ENCODE measurements at regions not wholly inside any gene's neighbourhood (a gene's known extent, or its start where the extent isn't known, plus 50 kb on each side); places are given as distances from the start of the nearest gene placed in this dataset.
"Not testable (repeated sequence)": the region's sequence is repeated elsewhere in the genome, so short reads cannot be mapped to it uniquely, and the experiment has no call there.

DNA sequence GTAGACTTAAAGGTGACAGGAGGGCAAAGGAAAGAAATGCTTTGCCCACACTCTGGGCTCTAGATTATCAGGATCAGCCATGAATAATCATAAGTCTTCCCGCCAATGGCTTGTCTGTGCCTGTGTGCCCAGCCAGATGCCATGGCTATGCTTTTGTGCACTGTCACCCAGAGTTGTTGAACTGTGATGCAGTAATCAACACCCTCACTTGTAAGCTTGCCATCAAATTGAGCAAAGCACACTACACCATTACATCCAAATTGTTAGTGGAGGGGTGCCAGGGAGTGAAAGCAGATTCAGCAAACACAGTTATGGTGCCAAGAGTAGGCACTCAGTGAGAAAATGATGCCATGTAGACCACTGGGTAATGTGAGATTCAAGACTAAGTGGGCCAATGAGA is 845.3 kb upstream of the MIR17HG start:
- no peak for FAIRE-seq
- no peak for DNase-seq (ENCODE audit: insufficient read length)
- TF ChIP-seq TAF1 (IDR thresholded peaks at IDR 0.05; ENCODE audit: borderline replicate concordance, low read depth, low read length) (no peak), POLR2AphosphoS5 (IDR thresholded peaks at IDR 0.05; ENCODE audit: low read depth, low read length) (no peak), POLR2A (IDR thresholded peaks at IDR 0.05; ENCODE audit: low read depth, low read length) (no peak)

DNA sequence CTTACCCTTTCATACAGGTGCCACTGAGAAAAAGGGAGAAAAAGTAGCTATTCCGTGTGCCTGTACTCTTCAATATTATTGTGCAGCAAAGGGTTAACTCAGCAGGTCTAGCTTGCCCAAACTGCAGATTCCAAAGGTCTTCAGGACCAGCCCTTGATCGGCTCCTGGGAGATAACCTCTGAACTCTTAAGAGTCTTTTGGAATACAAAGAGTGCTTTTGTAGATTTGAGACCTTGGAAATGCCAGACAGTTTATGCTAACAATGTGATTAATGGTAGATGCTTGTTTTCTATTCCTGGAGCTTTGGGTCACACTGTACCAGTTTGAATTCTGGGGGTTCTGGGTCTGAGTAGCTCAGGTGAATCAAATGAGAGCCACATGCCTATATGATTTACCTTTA is 844.7 kb upstream of the MIR17HG start:
- FAIRE-seq: no peak
- TF ChIP-seq POLR2A (IDR thresholded peaks at IDR 0.05; ENCODE audit: low read depth, low read length): no peak
- DNase-seq (ENCODE audit: insufficient read length): no peak

DNA sequence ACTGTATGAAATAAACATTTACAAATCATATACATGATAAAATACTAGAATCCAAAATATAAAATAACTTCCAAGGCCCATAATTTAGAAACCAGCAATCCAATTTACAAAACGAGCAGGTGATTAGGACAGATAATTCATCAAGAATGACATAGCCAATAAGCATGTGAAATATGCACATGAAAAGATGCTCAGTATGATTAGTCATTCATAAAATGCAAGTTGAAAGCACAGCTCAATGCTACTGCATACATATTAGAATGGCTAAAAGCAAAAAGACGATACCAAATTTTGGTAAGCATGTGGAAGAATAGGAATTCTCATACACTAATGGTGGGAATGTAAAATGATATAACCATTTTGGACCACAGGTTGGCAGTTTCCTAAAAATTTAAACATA is 837.2 kb upstream of the MIR17HG start:
- FAIRE-seq (no peak), DNase-seq (ENCODE audit: insufficient read length) (no peak)
- no peak for TF ChIP-seq TAF1 (IDR thresholded peaks at IDR 0.05; ENCODE audit: borderline replicate concordance, low read depth, low read length)
- TF ChIP-seq POLR2A (IDR thresholded peaks at IDR 0.05; ENCODE audit: low read depth, low read length): no peak
- TF ChIP-seq POLR2AphosphoS5 (IDR thresholded peaks at IDR 0.05; ENCODE audit: low read depth, low read length): no peak

DNA sequence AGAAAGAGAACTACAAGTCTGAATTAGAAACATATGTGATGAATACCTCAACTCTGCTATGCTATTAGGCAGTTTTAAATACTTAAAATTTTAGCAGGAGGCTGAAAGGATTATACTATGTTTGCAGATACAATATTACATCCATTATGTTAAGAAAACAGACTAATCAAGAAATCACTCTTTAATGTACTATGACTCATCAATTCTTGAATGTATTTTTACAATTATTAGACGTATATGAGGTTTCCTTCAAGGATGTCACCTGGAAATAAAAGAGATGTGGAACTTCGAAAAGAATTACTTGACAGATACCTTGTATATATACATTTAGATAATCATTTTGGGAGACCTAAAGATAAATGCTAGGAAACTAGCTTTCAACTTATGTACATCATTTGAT is 835.6 kb upstream of the MIR17HG start:
- TF ChIP-seq POLR2AphosphoS5 (IDR thresholded peaks at IDR 0.05; ENCODE audit: low read depth, low read length) (no peak), POLR2A (IDR thresholded peaks at IDR 0.05; ENCODE audit: low read depth, low read length) (no peak), TAF1 (IDR thresholded peaks at IDR 0.05; ENCODE audit: borderline replicate concordance, low read depth, low read length) (no peak)
- no peak for DNase-seq (ENCODE audit: insufficient read length)
- no peak for FAIRE-seq

DNA sequence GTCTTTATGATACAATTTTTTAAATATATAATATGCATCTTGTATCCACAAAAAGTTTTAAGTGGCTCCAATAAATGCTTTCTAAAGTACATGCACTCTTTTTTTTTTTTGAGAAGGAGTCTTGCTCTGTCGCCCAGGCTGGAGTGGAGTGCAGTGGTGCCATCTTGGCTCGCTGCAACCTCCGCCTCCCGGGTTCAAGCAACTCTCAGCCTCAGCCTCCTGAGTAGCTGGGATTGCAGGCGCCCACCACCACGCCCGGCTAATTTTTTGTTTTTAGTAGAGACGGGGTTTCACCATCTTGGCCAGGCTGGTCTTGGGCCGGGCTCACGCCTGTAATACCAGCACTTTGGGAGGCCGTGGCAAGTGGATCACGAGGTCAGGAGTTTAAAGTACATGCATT is 832.8 kb upstream of the MIR17HG start:
- not testable (repeated sequence) for FAIRE-seq; DNase-seq (ENCODE audit: insufficient read length)

DNA sequence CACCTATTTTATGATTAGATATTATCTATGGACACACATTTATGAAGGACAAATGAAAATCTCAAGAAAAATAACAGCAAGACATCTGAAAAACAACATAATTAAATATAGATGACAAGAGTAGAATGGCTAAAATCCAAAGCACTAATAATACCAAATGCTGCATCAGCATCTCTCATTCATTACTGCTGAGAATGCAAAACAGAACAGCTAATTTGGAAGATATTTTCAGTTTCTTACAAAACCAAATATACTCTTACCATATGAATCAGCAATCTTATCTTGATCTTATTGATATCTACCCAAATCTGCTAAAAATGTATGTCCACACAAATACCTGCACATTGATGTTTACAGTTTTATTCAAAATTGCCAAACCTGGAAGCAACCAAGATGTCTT is 829.1 kb upstream of the MIR17HG start:
- TF ChIP-seq TAF1 (IDR thresholded peaks at IDR 0.05; ENCODE audit: borderline replicate concordance, low read depth, low read length): no peak
- TF ChIP-seq POLR2AphosphoS5 (IDR thresholded peaks at IDR 0.05; ENCODE audit: low read depth, low read length): no peak
- no peak for TF ChIP-seq POLR2A (IDR thresholded peaks at IDR 0.05; ENCODE audit: low read depth, low read length)
- DNase-seq (ENCODE audit: insufficient read length) (no peak), FAIRE-seq (no peak)

DNA sequence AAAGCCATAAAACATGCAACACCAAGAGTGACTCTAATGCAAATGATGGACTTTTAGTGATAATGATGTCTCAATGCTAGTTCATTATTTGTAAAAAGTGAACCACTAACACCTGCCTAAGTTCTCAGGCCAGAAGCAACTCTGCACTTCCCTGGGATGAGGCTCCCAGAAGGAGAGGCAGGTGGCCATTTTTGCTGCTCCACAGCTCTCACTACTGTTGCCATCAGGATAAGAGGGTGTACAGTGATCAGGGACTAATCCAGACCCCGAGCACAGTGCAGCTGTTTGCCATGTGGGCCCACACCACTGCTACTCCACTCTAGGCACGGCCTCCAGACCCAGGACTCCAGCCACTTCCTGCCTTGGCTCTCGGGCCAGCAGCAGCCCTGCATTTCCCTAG is 828.3 kb upstream of the MIR17HG start:
- DNase-seq (ENCODE audit: insufficient read length) (no peak), FAIRE-seq (no peak)
- TF ChIP-seq POLR2AphosphoS5 (IDR thresholded peaks at IDR 0.05; ENCODE audit: low read depth, low read length): no peak
- TF ChIP-seq POLR2A (IDR thresholded peaks at IDR 0.05; ENCODE audit: low read depth, low read length): no peak
- no peak for TF ChIP-seq TAF1 (IDR thresholded peaks at IDR 0.05; ENCODE audit: borderline replicate concordance, low read depth, low read length)

DNA sequence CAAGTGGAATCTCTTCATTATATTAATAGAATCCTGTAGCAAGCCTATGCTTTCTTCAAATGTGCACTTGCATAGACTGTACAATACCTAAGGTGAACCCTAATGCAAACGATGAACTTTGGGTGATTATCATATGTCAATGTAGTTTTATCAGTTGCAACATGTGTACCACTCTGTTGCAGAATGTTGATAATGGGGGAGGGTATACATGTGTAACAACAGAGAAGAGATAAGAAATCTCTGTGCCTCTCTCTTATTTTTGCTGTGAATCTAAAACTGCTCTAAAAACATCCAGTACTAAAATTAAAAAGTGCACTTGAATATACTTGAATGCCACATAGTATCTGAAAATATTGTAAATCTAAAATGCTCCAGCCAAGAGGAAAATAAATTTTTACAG is 820.8 kb upstream of the MIR17HG start:
- DNase-seq (ENCODE audit: insufficient read length) (no peak), FAIRE-seq (no peak)
- no peak for TF ChIP-seq POLR2AphosphoS5 (IDR thresholded peaks at IDR 0.05; ENCODE audit: low read depth, low read length)
- TF ChIP-seq TAF1 (IDR thresholded peaks at IDR 0.05; ENCODE audit: borderline replicate concordance, low read depth, low read length): no peak
- TF ChIP-seq POLR2A (IDR thresholded peaks at IDR 0.05; ENCODE audit: low read depth, low read length): no peak

DNA sequence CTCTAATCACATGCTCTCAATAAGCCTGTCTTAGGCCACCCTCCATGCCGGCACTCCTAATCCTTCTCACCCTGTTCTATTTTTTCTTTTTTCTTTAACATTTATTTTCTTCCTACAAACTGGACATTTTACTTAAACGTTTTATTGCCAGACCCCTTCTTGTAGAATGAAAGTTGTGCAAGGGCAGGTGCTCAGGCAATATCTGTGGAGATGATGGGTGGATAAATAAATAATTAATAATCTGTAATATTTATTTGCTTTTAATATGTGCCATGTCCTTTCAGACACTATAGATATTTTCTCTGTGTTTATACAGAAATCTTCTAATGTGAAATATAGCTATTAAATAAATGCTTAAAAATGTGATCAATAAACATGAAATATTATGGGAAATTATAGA is 815.7 kb upstream of the MIR17HG start:
- DNase-seq (ENCODE audit: insufficient read length) (no peak), FAIRE-seq (no peak)
- TF ChIP-seq TAF1 (IDR thresholded peaks at IDR 0.05; ENCODE audit: borderline replicate concordance, low read depth, low read length) (no peak), POLR2AphosphoS5 (IDR thresholded peaks at IDR 0.05; ENCODE audit: low read depth, low read length) (no peak), POLR2A (IDR thresholded peaks at IDR 0.05; ENCODE audit: low read depth, low read length) (no peak)

DNA sequence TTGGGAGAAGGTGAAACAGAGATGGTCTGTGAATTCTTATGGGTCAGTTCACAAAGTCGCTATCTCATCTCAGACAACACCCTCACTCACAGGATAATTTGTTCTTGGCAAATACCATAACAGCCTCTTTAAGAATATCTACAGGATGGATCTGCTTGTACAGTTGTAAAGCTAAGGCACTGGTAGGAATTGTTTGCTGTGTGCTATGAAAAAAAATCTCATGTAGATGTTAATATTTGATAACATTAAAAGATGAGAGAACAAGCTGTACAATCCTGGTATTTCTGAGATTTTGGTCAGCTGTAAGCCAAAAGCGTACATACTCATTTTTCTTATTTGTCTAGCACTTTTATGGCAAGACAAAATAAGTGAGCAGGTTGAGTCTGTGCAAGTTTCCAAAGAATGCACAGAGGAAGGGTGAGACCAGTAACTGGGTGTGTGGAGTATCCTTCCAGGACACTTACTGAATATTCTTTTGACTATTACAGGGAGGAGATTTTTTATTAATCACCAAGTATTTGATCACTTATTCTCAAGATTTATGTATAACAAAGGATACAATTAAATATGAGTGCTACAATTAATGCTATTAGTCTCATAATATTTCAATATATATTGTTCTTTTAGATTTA is 814.5 kb upstream of the MIR17HG start:
- FAIRE-seq: no peak
- DNase-seq (ENCODE audit: insufficient read length): no peak
- no peak for TF ChIP-seq TAF1 (IDR thresholded peaks at IDR 0.05; ENCODE audit: borderline replicate concordance, low read depth, low read length)
- TF ChIP-seq POLR2A (IDR thresholded peaks at IDR 0.05; ENCODE audit: low read depth, low read length): no peak
- TF ChIP-seq POLR2AphosphoS5 (IDR thresholded peaks at IDR 0.05; ENCODE audit: low read depth, low read length): no peak

DNA sequence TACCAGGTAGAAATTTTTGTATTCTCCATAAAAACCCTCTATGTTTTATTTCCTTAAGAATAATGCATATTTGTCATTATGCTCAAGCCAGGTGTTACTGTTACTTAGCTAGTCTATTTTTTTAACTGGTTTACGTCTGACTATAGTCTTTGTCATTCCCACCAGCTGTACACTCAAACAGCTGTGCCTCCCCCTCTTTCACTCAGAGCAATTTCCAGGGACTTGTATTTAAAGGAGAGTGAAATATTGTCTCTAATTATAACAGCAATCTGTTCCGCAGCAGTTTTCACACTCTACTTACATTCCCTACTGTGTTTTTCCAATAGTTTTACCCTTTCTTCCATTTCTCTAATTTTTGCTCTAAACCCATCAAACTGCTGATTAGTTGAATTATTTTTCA is 813.6 kb upstream of the MIR17HG start:
- TF ChIP-seq POLR2AphosphoS5 (IDR thresholded peaks at IDR 0.05; ENCODE audit: low read depth, low read length): no peak
- no peak for TF ChIP-seq TAF1 (IDR thresholded peaks at IDR 0.05; ENCODE audit: borderline replicate concordance, low read depth, low read length)
- TF ChIP-seq POLR2A (IDR thresholded peaks at IDR 0.05; ENCODE audit: low read depth, low read length): no peak
- DNase-seq (ENCODE audit: insufficient read length) (no peak), FAIRE-seq (no peak)

DNA sequence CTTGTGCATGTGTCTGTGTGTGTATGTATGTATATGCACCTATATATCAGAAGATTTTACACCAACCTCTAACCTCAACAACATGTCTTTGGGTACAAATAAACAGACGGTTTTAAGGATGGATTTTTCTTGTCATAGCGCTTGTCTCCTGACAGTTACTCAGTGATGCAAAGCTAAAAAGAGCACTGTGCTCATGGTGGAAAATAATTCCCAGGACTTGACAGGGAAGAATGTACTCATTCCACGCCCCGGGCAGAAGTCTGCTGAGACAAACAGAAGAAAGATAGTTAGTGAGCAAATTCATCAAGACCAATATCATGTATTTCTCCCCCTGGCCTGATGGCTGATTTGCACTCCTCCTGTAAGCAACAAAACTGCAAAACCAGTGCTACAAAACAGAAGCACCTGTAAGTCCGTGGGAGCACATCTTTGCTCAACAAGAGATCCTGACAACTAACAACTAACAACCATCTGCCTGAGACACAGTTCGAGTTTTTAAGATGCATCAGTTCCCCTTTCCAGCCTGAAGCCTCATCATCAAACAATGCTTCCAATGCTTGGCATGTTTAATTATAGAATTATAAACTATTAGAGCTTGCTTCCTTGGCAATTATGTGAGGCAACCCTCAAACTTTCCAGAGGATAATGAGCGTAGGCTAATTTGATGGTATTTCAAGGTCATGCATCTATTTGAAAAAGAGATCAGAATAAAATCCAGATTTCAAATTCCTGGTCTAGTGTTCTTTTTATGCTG is 812.7 kb upstream of the MIR17HG start:
- FAIRE-seq: no peak
- TF ChIP-seq TAF1 (IDR thresholded peaks at IDR 0.05; ENCODE audit: borderline replicate concordance, low read depth, low read length): no peak
- TF ChIP-seq POLR2A (IDR thresholded peaks at IDR 0.05; ENCODE audit: low read depth, low read length): no peak
- TF ChIP-seq POLR2AphosphoS5 (IDR thresholded peaks at IDR 0.05; ENCODE audit: low read depth, low read length): no peak
- no peak for DNase-seq (ENCODE audit: insufficient read length)

Measured in GM12892 (cell line).